NCI-H187 treated with DMSO at 0.1 percent for 48 hours (cell line): ENCODE measurements at regions not wholly inside any gene's neighbourhood (a gene's known extent, or its start where the extent isn't known, plus 50 kb on each side); places are given as distances from the start of the nearest gene placed in this dataset.

Experiments used
- DNase-seq: peaks from one replicate; lab custom pipeline; 2025; lab: John Stamatoyannopoulos, UW

DNA sequence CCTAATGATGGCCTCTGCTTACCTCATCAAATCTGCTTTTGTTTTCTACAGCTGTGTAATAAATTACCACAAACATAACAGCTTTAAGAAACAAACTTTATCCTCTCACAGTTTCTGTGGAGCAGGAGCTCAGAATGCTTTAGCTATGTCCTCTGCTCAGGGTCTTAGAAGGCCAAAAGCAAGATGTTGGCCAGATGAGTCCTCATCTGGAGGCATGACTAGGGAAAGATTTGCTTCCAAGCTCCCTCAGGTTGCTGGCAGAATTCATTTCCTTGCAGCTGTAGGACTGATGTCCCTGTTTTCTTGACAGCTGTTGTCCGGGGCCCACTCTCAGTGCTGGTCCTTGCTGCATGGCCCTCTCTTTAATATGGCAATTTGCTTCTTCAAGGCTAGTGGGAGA, 116.7 kb upstream of the PDE5A start:
- no peak for DNase-seq

DNA sequence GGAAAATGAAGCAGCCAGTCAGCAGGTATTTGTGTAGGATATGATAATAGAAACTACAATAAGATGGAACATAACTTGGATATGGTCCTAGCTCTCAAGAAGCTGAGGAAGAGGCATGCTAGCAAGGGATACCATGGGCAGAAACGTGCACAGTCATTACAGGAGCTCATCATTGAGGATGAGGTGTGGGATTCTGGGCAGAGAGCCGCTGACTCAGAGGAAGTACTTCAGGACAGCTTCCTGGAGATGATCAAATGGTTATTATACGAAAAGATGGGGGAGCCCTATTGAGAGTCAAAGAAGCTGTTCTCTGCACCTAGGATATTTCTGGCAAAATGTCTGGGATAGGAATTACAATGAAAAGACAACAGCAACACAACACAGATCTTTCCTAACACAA, 116.0 kb upstream of the PDE5A start:
- no peak for DNase-seq

DNA sequence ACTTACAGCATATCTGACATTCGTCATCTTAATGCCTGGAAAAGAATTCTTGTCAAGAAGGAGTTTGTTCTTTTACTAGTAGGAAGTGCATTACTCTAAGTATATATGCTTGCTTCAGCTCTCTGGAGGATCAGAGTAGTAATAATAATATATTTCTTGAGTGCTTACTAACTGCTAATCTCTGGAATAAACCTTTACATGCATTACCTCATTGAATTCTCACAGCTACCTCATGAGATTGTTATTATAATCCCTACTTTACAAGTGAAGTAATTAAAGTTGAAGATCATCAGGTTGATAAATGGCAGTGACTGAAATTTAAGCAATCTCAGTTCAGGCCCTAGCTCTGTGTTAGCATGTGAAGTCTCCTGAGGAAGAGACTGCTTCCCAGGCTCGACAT, 115.0 kb upstream of the PDE5A start:
- no peak for DNase-seq

DNA sequence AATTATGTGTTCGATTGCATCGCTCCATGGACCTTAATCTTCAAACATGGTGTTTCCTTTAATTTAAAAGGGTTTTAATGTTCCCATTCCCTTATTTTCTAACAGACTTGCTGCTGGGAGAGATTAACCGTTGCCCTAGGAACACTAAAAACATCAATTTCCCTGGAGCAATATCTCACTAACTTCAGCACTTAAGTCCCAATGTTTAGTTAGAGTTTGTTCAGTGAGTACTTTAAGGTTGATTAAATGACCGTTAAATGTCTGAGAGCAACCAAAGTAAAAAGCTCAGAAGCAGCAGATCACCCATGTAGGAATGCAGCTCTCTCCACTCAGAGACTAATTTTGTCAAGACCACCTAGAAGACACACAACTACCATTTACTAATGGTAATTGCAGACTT, 111.2 kb upstream of the PDE5A start:
- no peak for DNase-seq

DNA sequence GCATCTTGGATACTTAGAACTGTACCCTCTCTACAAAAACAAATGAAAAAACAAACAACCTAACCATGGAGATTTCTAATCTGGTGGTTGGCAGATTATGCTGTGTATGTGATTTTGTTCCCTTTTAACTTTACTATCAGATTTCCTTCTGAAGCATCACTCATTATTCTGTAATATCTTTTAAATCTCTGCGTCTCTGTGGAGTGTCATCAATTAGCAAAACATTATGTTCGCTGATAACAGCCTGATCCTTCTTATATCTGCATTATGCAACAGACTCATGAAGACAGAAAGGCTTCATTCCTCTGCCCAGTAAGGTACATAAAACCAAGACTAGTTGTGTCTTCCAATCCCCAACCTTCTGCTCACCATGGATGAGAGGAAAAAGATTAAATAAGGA, 110.3 kb upstream of the PDE5A start:
- DNase-seq = no peak

DNA sequence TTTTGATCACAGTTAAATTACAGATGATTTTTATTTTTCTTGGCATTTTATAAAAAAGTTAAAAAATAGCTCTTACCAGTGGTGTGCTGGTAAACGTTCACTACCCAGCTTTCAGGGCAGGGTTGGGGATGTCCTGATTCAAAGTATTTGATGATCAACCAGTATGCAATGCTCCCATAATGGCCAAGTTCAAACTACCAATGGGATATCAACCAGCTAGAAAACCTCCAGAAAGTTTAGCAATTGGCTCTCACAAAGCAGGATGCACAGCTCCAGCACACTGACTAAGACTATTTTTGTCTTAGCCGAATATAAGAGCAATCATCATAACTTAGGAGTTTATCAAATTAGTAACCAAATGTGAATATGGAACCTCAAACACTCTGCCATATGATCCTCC, 108.0 kb upstream of the PDE5A start:
- DNase-seq = no peak

DNA sequence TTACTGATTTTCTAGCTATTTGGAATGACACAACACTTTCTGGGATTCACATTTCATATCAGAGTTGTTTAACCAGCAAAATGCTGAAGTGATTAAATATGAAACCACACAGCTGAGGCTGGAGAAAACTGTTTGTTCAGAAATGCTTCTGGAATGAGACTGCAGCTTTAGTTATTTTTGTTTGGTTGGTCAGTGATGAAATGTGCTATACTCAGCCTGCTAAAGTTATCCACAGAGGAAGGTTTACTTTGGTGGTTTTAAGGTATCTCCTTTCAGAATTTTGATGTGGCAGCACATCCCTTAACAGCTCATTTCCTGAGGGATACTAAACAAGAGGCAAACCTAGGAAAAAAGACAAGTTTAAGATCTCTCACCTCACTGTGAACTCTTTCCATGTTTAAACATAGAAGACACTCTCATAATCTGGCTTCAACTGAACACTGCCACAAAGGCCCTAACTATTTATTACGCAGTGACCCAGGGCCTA, 106.6 kb upstream of the PDE5A start:
- DNase-seq = no peak

DNA sequence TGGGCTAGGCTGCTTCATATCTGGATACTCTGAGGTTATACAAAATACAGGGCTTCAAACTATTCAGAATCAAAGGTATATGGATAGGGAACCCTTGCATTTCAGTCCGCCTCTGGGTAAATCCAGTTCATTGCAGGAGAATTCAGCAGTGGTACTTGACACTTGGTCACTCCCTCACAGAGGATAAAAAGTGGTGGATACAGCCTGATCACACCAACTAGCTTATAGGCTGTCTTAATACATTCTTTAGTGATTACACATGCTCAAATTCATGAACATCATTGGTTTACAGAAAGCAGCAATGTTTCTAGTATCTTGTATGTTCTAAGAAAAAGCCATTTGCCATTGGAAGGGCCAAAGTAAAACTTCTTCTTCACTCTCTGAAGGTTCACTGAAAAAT, 104.8 kb upstream of the PDE5A start:
- no peak for DNase-seq

DNA sequence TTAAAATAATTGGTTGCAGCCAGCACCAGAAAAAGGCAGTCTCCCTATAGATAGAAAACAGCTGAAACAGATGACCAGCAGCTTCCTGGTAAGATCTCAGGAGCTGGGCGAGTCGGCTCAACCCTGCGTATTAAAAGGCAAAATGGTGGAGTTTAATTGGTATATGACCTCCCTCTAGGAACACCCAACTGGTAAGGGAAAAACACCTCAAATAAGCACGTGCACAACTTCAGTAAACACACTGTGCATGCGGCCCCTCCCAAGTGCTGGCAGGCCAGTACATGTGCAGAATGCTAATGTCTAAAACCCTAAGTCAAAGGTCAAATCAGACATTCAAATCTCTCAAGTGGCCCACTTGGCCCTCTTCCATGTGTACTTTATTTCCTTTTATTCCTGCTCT, 103.2 kb upstream of the PDE5A start:
- DNase-seq = no peak

DNA sequence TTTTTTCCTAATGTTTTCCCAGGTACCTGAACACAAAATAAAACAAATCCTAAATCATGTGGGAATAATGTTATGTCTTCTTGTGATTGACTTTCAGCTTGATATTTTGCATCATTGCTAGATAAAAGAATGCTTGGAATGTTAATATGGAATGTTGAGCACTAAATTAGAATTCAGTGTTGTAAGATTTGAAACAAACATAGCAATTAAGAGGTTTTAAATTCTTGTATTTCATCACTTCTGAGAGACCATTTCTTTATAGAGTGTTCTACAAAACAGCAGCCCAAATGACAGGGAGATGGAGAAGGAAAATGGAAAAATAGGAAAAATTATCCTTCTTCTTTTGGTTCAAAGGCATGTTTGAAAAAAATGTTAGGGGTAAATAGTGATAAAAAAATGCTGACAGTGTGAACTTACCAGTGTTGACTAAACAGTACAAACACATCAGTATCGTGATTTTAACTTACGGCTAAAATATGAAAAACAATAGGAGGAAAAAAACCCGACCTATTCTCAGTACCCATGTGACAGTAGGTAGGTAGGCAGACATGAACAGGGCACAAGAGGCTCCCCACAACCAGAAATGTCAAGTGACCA, 102.6 kb upstream of the PDE5A start:
- no peak for DNase-seq

DNA sequence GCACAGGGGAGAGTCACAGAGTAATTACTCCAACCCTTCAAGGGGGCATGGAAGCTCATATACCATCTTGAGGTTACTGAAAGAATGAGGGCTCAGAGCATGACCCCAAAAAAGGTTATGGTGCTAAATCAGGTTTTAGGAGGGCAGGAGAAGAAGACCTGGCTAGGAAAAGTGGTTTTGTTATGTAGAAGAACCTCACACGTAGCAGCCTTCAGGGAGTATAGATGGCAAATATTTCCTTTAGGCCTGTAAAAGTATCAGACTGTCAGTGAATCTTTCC, 102.0 kb upstream of the PDE5A start:
- no peak for DNase-seq

DNA sequence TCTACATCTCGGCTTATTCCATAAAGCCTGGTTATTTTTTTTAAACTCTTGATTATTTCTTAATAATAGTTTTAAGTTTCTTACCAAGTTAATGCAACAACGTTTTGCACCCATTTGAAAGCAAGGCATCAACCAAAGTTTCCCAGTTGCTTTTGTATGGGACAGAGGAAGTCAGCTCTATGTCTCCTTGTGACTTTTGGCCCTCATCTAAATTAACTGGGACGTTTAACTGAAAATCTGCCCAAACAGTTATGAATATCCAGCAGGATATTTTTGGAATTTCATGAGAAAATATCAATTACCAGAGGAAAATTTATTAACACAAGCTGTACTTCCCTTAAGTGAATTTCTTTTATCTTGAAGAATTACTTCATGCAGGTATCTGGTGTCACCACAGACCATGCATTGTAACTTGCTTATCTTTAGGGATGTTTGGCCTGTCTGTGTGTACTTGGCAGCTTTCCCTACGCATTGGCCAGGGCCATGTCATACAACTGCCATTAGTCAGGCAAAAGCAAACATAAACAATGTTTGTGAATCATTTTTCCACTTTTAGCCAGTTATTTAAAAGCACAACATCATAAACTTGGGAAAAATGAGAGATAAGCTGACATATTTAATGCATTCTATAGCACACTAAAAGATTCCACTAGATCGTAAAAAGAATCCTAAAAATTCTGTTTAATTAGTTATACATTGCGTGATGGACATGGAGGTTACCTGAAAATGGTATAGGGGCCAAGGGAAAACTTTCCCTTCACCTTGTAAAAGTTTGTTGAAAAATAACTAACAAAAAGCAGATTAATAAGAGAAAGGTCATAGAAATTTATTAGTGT, 101.4 kb upstream of the PDE5A start:
- no peak for DNase-seq

DNA sequence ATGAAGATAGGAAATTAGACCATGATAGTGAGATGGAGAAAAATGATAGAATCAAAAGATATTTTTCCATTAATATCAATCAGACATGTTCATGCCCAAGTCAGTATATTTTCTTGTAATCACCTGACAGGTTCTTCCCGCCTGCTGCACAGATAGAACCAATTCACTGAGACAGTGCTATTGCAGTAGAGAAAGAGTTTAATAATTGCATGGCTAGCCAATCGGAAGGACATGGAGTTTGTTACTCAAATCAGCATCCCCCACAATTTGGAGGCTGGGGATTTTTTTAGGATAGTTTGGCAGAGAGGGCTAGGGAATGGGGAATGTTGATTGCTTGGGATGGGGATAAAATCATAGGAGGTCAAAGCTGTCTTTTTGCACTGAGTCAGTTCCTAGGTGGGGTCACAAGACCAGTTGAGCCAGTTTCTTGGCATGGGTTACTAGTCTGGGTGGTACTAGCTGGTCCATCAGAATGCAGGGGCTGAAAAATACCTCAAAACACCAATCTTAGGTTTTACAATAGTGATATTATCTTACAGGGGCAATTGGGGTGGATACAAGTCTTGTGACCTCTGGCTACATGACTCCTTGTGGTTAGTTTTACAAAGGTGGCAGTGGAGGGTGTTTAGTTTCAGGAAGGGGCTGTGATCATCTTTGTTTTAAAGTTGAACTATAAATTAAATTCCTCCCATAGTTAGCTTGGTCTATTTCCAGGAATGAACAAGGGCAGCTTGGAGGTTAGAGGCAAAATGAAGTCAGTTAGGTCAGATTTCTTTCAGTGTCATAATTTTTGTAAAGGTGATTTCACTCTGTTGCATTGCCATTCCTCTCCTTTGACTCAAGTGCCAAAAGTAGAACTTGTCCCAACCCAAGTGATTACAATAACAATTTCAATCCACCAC, 100.3 kb upstream of the PDE5A start:
- no peak for DNase-seq

DNA sequence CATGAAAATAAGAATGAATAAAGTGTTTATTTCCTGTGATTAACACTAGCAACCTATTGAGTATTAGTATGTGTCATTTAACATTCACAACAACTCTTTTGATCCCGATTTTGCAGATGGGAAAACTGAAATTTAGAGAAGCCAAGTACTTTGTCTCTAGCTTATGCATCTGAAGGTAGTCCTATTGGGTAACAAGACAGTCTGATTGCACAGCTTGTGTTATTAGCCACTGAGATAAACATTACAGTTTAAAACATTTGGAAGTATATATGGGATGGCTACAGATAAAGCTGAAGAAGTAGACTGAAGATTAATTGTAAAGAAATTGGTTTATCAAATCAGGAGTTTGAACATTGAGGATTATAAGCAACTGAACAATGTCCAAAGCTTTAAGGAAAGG, 99.6 kb upstream of the PDE5A start:
- DNase-seq = no peak

DNA sequence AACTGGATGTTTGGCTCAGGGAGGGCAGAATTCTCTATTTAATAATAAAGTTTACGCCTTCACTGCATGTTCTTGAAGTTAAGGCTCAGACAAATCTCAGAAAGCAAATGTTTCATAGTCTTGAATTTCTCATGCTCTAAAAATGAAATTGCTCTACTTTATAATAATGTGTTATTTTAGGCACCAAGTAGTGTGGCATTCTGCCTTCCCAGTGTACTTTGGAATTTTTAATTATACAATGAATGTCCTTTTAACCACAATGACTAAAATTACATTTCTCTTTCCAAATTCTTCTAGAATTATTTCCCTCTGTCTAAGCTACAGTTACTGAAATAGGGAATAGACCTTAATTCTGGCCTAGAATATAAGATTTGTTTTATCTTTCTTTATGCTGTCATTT, 97.9 kb upstream of the PDE5A start:
- DNase-seq = no peak

DNA sequence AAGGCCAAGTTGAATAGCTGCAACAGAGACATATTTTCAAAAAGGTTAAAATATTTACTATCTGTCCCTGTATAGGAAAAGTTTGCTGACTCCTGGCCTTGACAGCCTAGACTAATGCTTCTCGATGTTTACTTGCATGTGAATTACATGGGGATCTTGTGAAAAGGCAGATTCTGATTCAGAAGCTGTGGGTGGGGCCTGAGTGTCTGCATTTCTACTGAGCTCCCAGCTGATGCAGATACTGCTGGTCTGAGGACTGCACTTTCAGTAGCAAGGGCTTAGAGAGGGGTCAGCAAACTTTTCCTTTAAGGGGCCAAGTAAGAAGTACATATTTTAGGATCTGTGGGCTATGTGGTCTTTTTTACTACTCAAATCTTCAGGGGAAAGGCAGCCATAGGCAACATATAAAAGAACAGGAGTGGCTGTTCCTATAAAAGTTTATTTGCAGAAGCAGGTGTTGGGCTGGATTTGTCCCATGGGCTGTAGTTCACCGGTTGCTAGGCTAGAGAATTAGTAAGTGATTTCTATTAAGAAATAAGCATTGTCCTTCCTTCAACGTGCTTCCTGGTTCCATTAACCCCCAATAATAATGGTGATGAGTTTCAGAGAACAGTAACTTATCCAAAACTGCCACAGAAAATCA, 97.2 kb upstream of the PDE5A start:
- no peak for DNase-seq

DNA sequence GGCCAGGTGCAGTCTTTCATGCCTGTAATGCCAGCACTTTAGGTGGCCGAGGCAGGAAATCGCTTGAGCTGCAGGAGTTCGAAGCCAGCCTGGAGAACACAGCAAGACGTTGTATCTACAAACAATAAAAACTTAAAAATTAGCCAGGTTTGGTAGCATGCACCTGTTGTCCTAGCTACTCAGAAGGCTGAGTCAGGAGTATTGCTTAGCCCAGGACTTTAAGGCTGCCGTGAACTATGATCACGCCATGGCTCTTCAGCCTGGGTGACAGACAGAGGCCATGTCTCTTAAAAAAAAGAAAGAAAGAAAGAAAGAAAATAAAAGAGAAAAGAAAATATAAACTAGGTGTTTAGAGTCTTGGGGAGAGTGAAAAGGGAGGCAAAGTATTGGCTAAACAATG, 96.4 kb upstream of the PDE5A start:
- DNase-seq = no peak

DNA sequence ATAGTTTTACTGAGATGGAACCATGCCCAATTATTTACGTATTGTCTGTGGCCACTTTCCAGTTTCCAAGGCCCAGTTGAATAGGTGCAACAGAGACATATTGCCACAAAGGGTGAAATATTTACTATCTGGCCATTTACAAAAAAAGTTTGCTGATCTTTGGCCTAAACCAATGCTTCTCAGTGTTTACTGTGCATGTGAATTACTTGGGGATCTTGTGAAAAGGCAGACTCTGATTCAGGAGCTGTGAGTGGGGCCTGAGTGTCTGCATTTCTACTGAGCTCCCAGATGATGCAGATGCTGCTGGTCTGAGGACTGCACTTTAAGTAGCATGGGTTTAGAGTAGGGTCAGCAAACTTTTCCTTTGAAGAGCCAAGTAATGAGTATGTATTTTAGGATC, 94.1 kb upstream of the PDE5A start:
- DNase-seq = no peak

DNA sequence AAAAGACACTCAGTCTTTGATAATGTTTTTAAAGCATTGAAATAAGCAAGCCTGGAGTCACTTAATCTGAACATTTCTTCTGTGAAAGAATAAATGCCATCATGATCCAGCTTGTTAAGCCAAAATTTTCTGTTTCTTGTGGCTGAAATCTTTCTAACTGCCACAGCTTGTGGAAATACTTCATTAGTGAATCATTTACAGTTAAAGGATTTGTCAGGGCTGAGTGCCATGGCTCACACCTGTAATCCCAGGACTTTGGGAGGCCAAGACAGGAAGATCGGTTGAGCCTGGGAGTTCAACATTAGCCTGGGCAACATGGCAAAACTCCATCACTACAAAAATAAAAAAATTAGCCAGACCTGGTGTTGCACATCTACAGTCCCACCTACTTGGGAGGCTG, 93.3 kb upstream of the PDE5A start:
- no peak for DNase-seq

DNA sequence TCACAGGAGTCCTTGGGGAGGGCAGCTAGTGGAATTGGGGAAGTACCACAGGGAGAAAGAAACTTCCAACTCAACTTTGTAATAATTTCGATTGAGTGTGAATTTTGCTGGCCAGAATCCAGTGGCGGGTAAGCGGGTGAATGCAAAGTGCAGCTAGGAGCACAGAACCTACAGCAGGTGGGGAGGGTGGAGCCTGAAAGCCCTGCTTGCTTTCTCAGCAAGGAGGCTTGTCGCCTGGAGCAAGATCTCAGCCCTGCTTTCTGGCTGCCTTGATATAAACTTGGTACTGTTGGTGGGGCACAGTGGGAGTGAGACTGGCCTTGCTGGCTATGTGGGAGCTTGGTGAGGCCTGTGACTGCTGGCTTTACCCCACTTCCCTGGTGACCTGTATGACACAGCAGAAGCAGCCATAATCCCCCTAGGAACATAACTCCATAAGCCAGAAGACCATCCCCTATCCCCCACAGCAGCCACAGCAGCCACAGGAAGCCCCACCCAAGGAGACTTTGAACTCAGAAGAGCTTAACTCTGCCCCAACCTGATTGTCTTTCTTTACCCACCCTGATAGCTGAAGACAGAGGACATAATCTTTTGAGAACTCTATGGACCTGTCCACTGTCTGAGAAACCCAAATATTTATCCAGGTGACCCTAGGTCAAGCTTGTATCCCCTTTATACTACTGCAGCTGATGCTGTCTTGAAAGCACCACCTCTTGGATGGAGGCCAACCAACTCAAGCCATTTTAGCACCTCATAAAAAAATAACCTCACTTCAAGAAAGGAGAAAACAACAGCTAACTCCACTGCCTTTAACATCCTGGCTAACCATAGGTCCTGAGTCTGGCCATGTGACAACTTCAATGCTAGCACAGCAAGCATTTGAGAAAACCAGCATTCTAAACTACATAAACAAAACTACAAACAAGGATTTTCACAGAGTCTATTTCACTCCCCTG, 87.2 kb upstream of the PDE5A start:
- no peak for DNase-seq

DNA sequence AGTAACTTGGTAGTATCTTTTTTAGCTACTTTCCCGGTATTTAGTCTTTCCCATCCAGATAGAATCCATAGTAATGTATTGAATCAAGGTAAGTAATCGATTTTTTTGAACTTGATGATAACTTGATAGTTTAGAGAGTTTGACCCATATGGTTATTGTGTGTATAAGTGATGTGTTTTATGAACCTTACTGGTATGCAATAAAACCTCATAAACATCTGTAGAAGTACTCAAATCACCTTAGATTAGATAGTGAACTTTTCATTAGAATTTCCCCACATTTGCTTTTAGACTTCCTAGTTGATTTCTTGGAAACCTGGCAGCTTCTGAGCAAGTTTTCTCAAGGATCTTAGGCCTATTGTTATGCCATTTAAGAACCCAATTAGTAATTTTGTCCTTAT, 80.8 kb upstream of the PDE5A start:
- no peak for DNase-seq
